Psoas muscle (tissue), 7 donors: ENCODE measurements at regions not wholly inside any gene's neighbourhood (a gene's known extent, or its start where the extent isn't known, plus 50 kb on each side); places are given as distances from the start of the nearest gene placed in this dataset.
"Not testable (repeated sequence)": the region's sequence is repeated elsewhere in the genome, so short reads cannot be mapped to it uniquely, and the experiment has no call there.

Experiments
- ATAC-seq, 4 donors: fragments of 200-7000 bp; cut with Tn5 transposase; one replicate each; pipeline ENCODE4 v1.9.1; 2020; ENCODE audit warnings: moderate library complexity in 3 of 4, mild to moderate bottlenecking in 2 of 4
- DNase-seq, 2 donors: peaks; one replicate each; pipeline ENCODE4 v3.0.0-alpha.2; 2020
- H3K27ac ChIP-seq: fragments of 200-600 bp; one replicate; pipeline ENCODE4 v1.8.0; 2022
- H3K27me3 ChIP-seq, 3 donors: fragments of 200-600 bp in 1 of 3; one replicate each; pipeline versions ENCODE4 v1.6.1 to v1.8.0; 2013 to 2022; ENCODE audit warnings: low read length in 2 of 3, mild to moderate bottlenecking in 2 of 3, moderate library complexity in 1 of 3; ENCODE audit not compliant: insufficient read depth in 3 of 3
- H3K36me3 ChIP-seq, 2 donors: fragments of 200-600 bp in 1 of 2; one replicate each; pipeline versions ENCODE4 v1.6.1 to v1.8.0; 2013 to 2022; ENCODE audit warnings: low read depth in 1 of 2, mild to moderate bottlenecking in 1 of 2, moderate library complexity in 1 of 2; ENCODE audit not compliant: insufficient read depth in 1 of 2
- H3K4me1 ChIP-seq: fragments of 200-600 bp; one replicate; pipeline ENCODE4 v1.8.0; 2022
- H3K4me3 ChIP-seq: fragments of 200-600 bp; one replicate; pipeline ENCODE4 v1.8.0; 2022; ENCODE audit warnings: mild to moderate bottlenecking
- H3K9me3 ChIP-seq: fragments of 200-600 bp; one replicate; pipeline ENCODE4 v1.8.0; 2022
- CTCF ChIP-seq: fragments of 200-600 bp; IDR thresholded peaks from one replicate; pipeline ENCODE4 v1.8.0; 2022; ENCODE audit warnings: antibody characterized with exemption
- WGBS, 3 donors: extraction: QIAGEN DNeasy Blood & Tissue Kit; methylation state at CpG; one replicate each; pipeline versions ENCODE4 v1.1.6 to v1.1.7; 2013; 5-methylcytosine and 5-hydroxymethylcytosine counted together
- intact Hi-C, 2 donors: fragments of 100-400 bp; cut with DNase I; formaldehyde crosslinking; loops; one replicate each; pipeline versions ENCODE4 v1.11.0 to v1.14.2; 2022
- donor health status: healthy with polysubstance abuse.
- donor health status: DM: no; HTN: no; CAD: no; lungs with moderate emphysema.
- donor health status: Bipolar disorder and iron deficiency.
- donor health status: healthy.
- donor health status: DM: yes; HTN: yes; CAD: no.
- donor health status: DM: no; HTN: no; CAD: no.
- donor health status: DM: yes; HTN: yes; CAD: no.

- intact Hi-C loops = no loop called here
- ATAC-seq (no peak), DNase-seq (no peak)
- H3K27ac ChIP-seq = no peak overlapping the region
- TF ChIP-seq CTCF = no peak
- 7 to 48% (median 25%) methylated on average over 2 of the region's 2 CpGs for WGBS, 3 donors
- no peaks in the 10 kb centered on the region for H3K36me3 ChIP-seq
- no peak overlapping the region for H3K4me3 ChIP-seq
- H3K9me3 ChIP-seq = no peaks in the 10 kb centered on the region
- no peaks in the 10 kb centered on the region for H3K27me3 ChIP-seq
- H3K4me1 ChIP-seq = no peaks in the 10 kb centered on the region
These were observed 58.1 kb upstream of the WDR11 start for GRCh38 chr10:120793088-120793487.

GRCh38 chr10:120794390-120794789 is 56.8 kb upstream of the WDR11 start:
- ATAC-seq = peak in 3 of 4 donors; percentile 36 to 54 (median 42)
- no peak overlapping the region for H3K27ac ChIP-seq
- intact Hi-C loops = no loop called here
- WGBS, 3 donors = 6 to 44% (median 32%) methylated on average over 3 to 4 of the region's 4 CpGs
- TF ChIP-seq CTCF = no peak
- no peak for DNase-seq
- H3K36me3 ChIP-seq = no peaks in the 10 kb centered on the region
- H3K4me3 ChIP-seq = no peak overlapping the region
- no peaks in the 10 kb centered on the region for H3K27me3 ChIP-seq
- no peaks in the 10 kb centered on the region for H3K4me1 ChIP-seq
- H3K9me3 ChIP-seq = no peaks in the 10 kb centered on the region

DNA sequence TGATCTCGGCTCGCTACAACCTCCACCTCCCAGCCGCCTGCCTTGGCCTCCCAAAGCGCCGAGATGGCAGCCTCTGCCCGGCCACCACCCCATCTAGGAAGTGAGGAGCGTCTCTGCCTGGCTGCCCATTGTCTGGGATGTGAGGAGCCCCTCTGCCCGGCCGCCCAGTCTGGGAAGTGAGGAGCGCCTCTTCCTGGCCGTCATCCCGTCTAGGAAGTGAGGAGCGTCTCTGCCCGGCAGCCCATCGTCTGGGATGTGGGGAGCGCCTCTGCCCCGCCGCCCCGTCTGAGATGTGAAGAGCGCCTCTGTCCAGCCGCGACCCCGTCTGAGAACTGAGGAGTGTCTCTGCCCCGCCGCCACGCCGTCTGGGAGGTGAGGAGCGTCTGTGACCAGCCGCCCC is 52.9 kb upstream of the WDR11 start:
- ATAC-seq, DNase-seq, H3K9me3 ChIP-seq, H3K27me3 ChIP-seq, H3K4me1 ChIP-seq, H3K36me3 ChIP-seq, intact Hi-C loops, H3K27ac ChIP-seq, H3K4me3 ChIP-seq: not testable (repeated sequence)
- WGBS, 3 donors = 85 to 96% (median 89%) methylated on average over 18 to 28 of the region's 29 CpGs

GRCh38 chr10:120799849-120800248 is 51.3 kb upstream of the WDR11 start:
- Histone ChIP-seq H3K4me1 (no peaks in the 10 kb centered on the region), H3K36me3 (no peaks in the 10 kb centered on the region), H3K27ac (no peak overlapping the region), H3K4me3 (no peak overlapping the region), H3K9me3 (no peaks in the 10 kb centered on the region), H3K27me3 (no peaks in the 10 kb centered on the region)
- DNase-seq (no peak), ATAC-seq (no peak)
- TF ChIP-seq CTCF = no peak
- intact Hi-C loops = no loop called here
- WGBS, 3 donors = 46 to 49% (median 49%) methylated on average over 2 of the region's 2 CpGs

DNA sequence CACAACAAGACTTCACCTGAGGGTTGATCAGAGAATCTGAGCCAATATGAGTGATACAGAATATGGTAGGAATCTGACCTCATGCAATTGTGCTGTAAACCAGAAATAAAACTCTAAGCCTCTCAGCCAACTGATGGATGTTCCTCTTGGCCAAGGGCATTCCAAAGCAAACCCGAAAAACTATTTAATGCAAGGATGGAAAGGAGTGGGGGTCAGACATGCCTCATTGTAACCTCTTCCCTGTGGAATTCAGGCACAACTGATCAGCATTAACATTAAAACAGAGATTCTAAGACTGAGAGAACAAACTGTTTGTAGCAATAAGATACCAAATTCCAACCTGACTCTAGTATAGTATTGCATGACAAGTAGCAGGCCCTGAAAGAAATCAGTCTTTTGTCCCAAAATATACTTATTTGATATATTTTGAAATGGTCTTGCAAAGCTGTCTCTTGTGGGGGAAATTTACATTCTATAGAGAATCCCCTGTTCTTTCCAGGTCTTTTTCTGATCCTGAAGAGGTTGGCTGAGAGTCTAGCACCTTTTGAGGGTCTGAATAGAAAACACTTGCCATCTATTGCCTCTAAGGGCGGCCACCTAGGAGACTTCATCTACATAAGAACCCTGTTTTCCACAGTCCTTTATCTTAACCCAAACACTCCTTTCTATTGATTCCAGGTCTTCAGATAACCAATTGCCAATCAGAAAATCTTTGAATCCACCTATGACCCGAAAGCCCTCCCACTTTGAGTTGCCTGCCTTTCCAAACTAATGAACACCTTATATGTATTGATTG is 50.4 kb upstream of the WDR11 start:
- Histone ChIP-seq H3K4me3 (no peak overlapping the region), H3K27ac (no peak overlapping the region), H3K36me3 (no peaks in the 10 kb centered on the region), H3K27me3 (no peaks in the 10 kb centered on the region), H3K4me1 (no peaks in the 10 kb centered on the region), H3K9me3 (no peaks in the 10 kb centered on the region)
- 66 to 71% (median 69%) methylated on average over 3 of the region's 3 CpGs for WGBS, 3 donors
- ATAC-seq (no peak), DNase-seq (no peak)
- intact Hi-C loops = no loop called here
- no peak for TF ChIP-seq CTCF
